Stimulated activated CD8-positive, alpha-beta memory T cell treated with anti-CD3 and anti-CD28 coated beads, Interleukin-4, amount 100 ng/mL, for 4 hours (primary cell): ENCODE measurements at regions not wholly inside any gene's neighbourhood (a gene's known extent, or its start where the extent isn't known, plus 50 kb on each side); places are given as distances from the start of the nearest gene placed in this dataset.
"Not testable (repeated sequence)": the region's sequence is repeated elsewhere in the genome, so short reads cannot be mapped to it uniquely, and the experiment has no call there.

Experiments used
- DNase-seq, 2 donors: peaks; one replicate each; pipeline ENCODE4 v3.0.0-alpha.2; 2020; ENCODE audit warnings: low read depth in 2 of 2, low spot score in 1 of 2

GRCh38 chr4:26044524-26044923 lies 130.5 kb downstream of the SMIM20 start:
- DNase-seq: no peak

- DNase-seq: no peak
These were observed 131.0 kb downstream of the SMIM20 start for GRCh38 chr4:26044983-26045382.

GRCh38 chr4:26047795-26048194 lies 133.8 kb downstream of the SMIM20 start:
- no peak for DNase-seq

DNA sequence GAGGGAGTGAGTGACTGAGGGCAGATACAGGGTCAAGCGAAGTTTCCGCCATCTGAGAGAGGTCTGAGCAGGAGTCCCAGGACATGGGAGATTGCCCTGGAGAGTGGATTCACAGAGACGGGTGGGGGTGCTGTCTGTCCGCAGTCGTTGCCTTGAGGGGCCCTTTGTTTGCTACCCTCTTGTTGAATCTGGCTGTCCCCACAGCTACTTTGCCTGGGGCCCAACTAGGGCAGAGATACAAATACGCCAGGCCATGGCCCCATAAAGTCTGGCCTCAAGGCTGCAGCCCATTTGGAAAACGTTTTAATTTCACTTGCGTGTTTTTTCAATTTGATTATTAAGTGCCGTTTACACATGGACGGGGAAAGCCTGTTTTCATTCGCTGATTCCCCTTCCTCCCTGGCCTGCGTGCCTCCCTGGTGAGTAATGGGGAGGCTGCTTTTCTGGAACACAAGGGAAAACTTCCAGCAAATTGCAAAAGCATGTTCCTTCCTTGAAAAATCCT lies 134.4 kb downstream of the SMIM20 start:
- DNase-seq: no peak

- DNase-seq: no peak
These were observed 134.9 kb downstream of the SMIM20 start for GRCh38 chr4:26048950-26049349.

DNA sequence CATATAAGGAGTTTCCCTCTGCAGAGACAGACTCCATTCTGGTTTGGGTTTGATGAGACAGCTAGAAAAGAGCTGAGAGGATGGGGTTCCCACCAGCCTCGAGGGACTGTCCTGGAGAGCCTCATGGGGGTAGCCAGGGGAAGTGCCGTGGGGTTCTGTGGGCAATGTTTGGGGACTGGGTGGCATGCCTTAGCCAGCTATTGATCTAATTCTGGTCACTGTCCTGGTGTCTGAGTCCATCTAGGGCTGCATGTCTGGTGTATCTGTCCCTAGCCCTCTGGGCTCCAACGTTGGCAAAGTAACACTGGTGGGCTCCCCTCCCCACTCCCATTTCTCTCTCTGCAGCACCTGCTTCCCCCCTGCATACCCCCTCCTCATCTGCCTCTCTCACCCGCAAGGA lies 135.4 kb downstream of the SMIM20 start:
- no peak for DNase-seq

GRCh38 chr4:26050212-26050643 lies 136.2 kb downstream of the SMIM20 start:
- DNase-seq: no peak

DNA sequence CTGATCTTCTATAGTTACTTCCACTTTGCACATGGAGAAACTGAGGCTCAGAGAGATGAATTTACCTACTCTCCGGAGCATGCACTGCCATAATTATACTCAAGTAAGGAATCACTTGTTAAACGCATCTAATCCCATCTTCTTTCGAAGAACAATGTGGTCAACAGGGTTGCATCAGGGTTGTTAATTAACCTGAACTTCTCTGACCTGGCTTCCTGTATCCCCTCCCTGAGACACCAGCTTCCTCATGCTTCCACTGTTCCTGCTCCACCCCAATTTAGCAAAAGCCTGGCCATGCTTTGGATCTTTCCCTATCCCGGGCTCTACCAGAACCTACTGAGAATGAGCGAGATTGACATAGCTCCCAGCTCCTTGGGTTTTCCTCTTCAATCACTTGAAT lies 136.7 kb downstream of the SMIM20 start:
- no peak for DNase-seq

- DNase-seq: no peak
These were observed 137.2 kb downstream of the SMIM20 start for GRCh38 chr4:26051240-26051639.

DNA sequence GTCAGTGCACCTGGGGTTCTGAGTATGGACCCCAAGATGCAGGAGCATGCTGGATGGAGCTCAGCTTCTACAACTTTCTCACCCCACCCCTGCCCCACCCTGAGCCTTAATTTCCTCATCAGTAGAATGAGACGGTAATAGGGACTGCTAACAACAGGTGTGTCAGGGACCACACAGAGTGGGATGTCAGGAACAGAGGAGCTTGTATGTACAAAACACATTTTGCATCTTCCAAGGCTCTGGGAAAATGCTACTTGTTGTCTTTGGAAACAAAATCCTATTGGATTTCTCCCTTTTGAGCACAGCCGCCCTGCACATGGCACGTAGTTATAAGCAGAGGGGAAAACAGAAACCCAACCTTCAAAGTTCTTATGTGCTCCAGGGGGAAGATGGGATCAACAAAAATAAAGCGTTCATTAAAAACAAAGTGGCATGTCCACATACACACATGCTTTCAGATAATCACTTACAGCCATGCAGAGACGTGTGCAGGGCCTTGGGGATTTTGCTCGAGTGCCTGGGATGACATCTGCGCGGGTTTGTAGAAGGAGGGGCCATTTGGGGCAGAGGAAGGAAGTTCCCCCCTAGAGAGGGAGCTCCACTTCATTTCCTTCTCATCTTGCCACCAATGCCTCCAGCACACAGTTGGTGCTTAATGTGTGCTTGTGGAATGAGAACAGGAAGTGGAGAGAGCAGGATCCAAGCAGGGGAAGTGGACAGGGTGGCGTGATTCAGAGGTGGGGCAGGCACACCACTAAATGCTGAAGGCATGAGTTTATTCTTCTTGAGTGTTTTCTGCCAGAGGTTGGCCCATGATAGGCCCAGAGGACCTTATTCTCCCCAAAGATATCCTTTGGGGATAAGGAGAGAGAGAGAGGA lies 138.9 kb downstream of the SMIM20 start:
- DNase-seq: no peak

DNA sequence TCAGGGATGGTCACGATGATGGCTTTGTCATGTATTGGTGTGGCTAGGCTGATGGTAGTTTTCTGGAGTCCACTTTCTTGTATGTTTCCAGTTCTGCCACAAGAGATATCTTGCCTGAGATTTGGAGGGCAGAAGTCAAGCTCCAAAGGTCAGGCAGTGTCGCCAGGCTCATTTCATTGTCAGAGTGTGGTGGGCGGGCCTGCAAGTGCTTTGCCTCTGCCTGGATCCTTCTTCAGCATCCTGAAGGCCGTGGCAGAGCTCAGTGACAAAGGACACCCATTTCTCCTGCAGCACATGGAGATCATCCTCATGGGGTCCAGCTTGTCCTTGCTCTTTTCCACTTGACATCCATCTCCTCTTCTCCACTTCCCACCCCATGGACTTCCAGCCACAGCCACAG lies 139.7 kb downstream of the SMIM20 start:
- DNase-seq: no peak

DNA sequence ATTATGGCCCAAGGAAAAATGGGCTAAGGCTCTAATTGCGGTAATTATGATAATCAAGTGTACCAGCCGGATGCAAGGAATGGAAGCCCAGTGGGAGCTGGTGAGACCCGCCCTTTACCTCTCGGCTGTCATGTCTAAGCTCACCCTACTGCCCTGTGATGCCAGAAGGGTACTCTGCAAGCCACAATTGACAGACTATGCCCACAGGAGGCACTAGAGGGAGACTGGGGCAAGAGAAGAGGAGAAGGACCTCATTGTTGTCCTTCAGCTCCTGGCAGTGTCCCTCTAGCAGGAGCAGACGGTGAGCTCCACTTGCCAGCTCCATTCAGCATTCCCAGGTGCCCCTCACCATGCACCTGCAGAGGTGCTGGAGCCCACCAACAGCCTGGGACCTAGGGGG lies 141.8 kb downstream of the SMIM20 start:
- no peak for DNase-seq

DNA sequence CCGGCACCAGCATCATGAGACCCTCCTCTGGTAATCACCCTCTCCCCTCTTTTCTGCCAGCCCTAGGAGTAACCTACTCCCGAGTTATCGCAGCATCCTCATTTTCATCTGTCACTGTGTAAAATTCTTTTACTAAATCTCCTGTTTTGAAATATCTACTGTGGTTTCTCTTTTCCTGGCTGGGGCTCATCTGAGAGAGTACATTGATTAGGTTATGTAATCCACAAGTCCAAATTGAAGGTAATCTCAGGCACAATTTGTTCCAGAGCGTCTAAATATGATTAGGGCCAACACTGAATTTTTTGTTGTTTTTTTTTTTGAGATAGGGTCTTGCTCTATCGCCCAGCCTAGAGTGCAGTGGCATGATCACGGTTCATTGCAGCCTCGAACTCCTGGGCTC lies 142.4 kb downstream of the SMIM20 start:
- no peak for DNase-seq

DNA sequence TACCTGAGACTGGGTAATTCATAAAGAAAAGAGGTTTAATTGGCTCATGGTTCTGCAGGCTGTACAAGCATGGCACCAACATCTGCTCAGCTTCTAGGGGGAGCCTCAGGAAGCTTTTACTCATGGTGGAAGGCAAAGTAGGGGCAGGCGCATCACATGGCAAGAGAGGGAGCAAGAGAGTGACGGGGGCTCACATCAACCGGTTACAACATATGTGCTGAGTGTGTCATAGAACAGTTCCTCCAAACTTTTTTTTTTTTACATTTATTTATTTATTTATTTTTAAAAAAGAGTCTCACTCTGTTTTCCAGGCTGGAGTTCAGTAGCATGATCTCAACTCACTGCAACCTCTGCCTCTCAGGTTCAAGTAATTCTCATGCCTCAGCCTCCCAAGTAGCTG lies 143.8 kb downstream of the SMIM20 start:
- not testable (repeated sequence) for DNase-seq

DNA sequence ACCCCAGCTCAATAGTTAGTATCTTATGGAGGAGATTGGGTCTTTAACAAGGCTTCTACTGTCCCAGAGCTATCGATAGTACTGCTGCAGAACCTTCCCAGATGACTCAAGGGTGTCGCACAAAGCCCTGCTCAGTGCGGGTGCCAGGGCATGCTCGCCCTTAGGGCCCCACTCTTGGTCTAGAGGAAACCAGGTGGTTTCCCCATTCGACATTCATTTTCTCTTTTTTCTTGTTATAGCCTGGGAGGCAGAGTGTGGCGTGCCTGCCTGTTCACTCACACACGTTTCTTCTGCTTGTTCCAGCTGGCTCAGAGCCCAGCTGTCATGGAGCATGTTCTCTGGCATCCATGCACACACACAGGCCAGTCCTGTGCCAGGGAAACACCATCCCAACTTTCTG lies 144.5 kb downstream of the SMIM20 start:
- no peak for DNase-seq

GRCh38 chr4:26059391-26060154 lies 145.6 kb downstream of the SMIM20 start:
- no peak for DNase-seq

- DNase-seq: no peak
These were observed 146.3 kb downstream of the SMIM20 start for GRCh38 chr4:26060286-26060685.

GRCh38 chr4:26061248-26061986 lies 147.4 kb downstream of the SMIM20 start:
- DNase-seq: no peak

- DNase-seq: no peak
These were observed 148.2 kb downstream of the SMIM20 start for GRCh38 chr4:26062215-26062614.

DNA sequence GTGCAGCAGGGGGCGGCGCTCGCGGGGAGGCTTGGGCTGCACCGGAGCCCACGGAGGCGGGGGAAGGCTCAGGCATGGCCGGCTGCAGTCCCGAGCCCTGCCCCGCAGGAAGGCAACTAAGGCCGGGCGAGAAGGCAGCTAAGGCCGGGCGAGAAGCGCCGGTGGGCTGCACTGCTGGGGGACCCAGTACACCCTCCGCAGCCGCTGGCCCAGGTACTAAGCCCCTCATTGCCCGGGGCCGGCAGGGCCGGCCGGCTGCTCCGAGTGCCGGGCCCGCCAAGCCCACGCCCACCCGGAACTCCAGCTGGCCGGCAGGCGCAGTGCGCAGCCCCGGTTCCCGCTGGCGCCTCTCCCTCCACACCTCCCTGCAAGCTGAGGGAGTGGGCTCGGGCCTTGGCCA lies 150.0 kb downstream of the SMIM20 start:
- not testable (repeated sequence) for DNase-seq

DNA sequence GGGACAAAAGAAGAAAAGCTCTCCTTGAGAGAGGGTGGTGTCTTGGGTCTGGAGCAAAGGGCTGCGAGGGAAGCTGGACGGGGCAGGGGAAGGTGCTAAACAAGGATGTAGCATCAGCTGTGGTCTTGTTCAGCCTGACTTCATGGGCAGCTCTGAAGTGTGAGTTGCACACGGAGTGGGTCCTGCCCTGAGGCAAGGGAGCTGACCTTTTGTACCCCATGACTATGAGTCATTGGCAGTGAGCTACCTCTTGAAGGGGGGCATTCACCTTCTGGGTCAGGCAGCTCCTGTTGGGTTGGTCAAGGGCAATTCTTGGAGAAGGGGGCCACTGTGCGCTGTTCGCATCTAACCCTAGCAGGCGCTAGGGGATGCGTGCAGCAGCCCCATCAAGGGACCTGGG lies 151.8 kb downstream of the SMIM20 start:
- no peak for DNase-seq
